Neural progenitor cell (in vitro differentiated cells): ENCODE measurements at regions not wholly inside any gene's neighbourhood (a gene's known extent, or its start where the extent isn't known, plus 50 kb on each side); places are given as distances from the start of the nearest gene placed in this dataset.

ENCODE experiments used
- DNase-seq: peaks from one replicate; pipeline ENCODE4 v3.0.0-alpha.2; 2016; ENCODE audit warnings: low spot score
- H2AFZ ChIP-seq: fragments of 200-600 bp; sonication (generic); replicated peaks from 2 replicates; pipeline ENCODE4 v1.6.1; 2016; ENCODE audit warnings: antibody characterized with exemption
- H3F3A ChIP-seq: fragments of 200-600 bp; sonication (generic); 2 replicates; pipeline ENCODE4 v1.6.1; 2016; ENCODE audit warnings: antibody characterized with exemption, low read depth
- H3K27ac ChIP-seq: fragments of 200-600 bp; sonication (generic); 2 replicates; pipeline ENCODE4 v1.5.1; 2016; ENCODE audit warnings: mild to moderate bottlenecking
- H3K27me3 ChIP-seq: fragments of 200-600 bp; sonication (generic); 2 replicates; pipeline ENCODE4 v1.6.1; 2016; ENCODE audit warnings: mild to moderate bottlenecking, moderate library complexity
- H3K36me3 ChIP-seq: fragments of 200-600 bp; sonication (generic); 2 replicates; pipeline ENCODE4 v1.5.1; 2016
- H3K4me1 ChIP-seq: fragments of 200-600 bp; sonication (generic); 2 replicates; pipeline ENCODE4 v1.6.1; 2016; ENCODE audit warnings: mixed run types
- H3K4me2 ChIP-seq: fragments of 200-600 bp; sonication (generic); 2 replicates; pipeline ENCODE4 v1.6.1; 2016
- H3K4me3 ChIP-seq: fragments of 200-600 bp; sonication (generic); 2 replicates; pipeline ENCODE4 v1.5.1; 2016
- H3K79me2 ChIP-seq: fragments of 200-600 bp; sonication (generic); 2 replicates; pipeline ENCODE4 v1.6.1; 2016; ENCODE audit warnings: low read depth
- H3K9ac ChIP-seq: fragments of 200-600 bp; sonication (generic); 2 replicates; pipeline ENCODE4 v1.6.1; 2016
- H3K9me3 ChIP-seq: fragments of 200-600 bp; sonication (generic); 2 replicates; pipeline ENCODE4 v1.5.1; 2016; ENCODE audit warnings: low read depth
- H4K20me1 ChIP-seq: fragments of 200-600 bp; sonication (generic); 2 replicates; pipeline ENCODE4 v1.6.1; 2016; ENCODE audit warnings: low read depth
- H3K27ac Mint-ChIP-seq: 3 replicates; pipeline ENCODE4 v1.8.0; 2021; ENCODE audit warnings: mixed read lengths
- H3K27me3 Mint-ChIP-seq: 2 replicates; pipeline ENCODE4 v1.8.0; 2022; ENCODE audit warnings: low read depth, mild to moderate bottlenecking, inconsistent platforms, moderate library complexity, mixed read lengths; ENCODE audit not compliant: insufficient read depth
- H3K36me3 Mint-ChIP-seq: 3 replicates; pipeline ENCODE4 v1.8.0; 2021; ENCODE audit warnings: mixed read lengths
- H3K4me1 Mint-ChIP-seq: 3 replicates; pipeline ENCODE4 v1.8.0; 2021; ENCODE audit warnings: mixed read lengths
- H3K4me3 Mint-ChIP-seq: 3 replicates; pipeline ENCODE4 v1.8.0; 2021; ENCODE audit warnings: mild to moderate bottlenecking, moderate library complexity, mixed read lengths
- H3K9me3 Mint-ChIP-seq: 3 replicates; pipeline ENCODE4 v1.8.0; 2020; ENCODE audit warnings: mixed read lengths
- CTCF ChIP-seq: fragments of 200-600 bp; sonication (generic); IDR thresholded peaks from 2 replicates; pipeline ENCODE4 v1.5.1; 2017; ENCODE audit warnings: antibody characterized with exemption, mild to moderate bottlenecking
- EZH2 ChIP-seq: fragments of 200-600 bp; sonication (generic); IDR thresholded peaks from 2 replicates; pipeline ENCODE4 v1.6.1; 2017; ENCODE audit warnings: antibody characterized with exemption, mild to moderate bottlenecking, moderate library complexity
- EZH2phosphoT487 ChIP-seq: fragments of 200-600 bp; sonication (generic); IDR thresholded peaks from 2 replicates; pipeline ENCODE4 v1.6.1; 2017; ENCODE audit warnings: antibody characterized with exemption

DNA sequence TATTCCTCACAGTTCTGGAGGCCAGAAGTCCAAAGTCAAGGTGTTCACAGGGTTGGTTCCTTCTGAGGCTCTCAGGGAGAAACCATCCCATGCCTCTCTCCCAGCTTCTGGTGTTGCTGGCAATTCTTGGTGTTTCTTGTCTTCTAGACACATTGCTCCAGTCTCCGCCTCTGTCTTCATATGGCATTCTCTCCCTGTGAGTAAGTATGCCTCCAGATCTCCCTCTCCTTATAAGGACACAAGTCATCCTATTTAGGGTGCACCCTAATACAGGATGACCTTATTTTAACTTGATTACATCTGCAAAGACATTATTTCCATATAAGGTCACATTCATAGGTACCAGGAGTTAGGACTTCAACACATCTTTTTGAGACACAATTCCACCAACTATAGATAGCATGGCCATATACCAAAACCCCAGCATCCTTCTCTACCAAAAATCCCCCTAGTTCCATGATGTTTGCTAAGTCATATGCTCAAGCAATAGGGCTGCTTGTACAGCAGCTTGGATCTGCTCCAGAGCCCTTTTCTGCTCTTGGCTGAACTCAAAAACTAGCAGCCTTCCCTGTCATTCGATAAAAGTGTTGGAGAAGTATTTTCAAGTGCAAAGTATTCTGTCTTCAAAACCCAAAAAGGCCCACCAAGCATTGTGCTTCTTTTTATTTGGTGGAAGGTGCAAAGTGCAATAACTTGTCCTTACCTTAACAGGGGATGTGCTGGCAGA, 79.2 kb upstream of the CMKLR1 start:
- H3K36me3 Mint-ChIP-seq = no peaks in the 10 kb centered on the region
- Histone ChIP-seq H3K4me2 (no peak overlapping the region), H2AFZ (no peak overlapping the region), H3K9me3 (no peaks in the 10 kb centered on the region), H3K27me3 (no peaks in the 10 kb centered on the region), H3K36me3 (no peaks in the 10 kb centered on the region), H3F3A (no peaks in the 10 kb centered on the region), H4K20me1 (no peaks in the 10 kb centered on the region), H3K79me2 (no peaks in the 10 kb centered on the region), H3K4me1 (no peaks in the 10 kb centered on the region), H3K9ac (no peak overlapping the region), H3K4me3 (no peak overlapping the region), H3K27ac (no peak overlapping the region)
- no peak overlapping the region for H3K4me3 Mint-ChIP-seq
- DNase-seq = no peak
- peaks cover 2% of the 10 kb centered on the region for H3K9me3 Mint-ChIP-seq
- H3K4me1 Mint-ChIP-seq = no peaks in the 10 kb centered on the region
- no peak overlapping the region for H3K27ac Mint-ChIP-seq
- TF ChIP-seq EZH2 = no peak
- TF ChIP-seq CTCF = no peak
- TF ChIP-seq EZH2phosphoT487 = no peak
- no peaks in the 10 kb centered on the region for H3K27me3 Mint-ChIP-seq

DNA sequence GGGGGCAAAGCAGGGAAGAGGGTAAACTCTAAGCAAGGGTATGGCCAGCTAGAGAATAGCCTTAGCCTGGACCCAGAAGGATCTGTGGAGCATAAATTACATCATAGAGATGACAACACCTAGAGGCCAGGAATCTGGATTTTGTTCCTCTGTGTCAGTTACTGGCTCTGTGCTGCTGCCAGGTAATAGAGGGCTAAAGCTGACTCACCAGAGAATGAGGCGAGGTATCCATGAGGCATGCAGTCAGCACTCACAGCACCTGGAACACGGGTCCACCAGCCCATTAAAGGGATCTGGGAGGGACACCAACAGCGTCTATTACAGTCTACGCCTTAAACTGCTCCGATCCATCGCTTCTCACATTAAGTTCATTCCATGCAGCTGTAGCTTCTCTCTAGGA, 74.9 kb upstream of the CMKLR1 start:
- Histone ChIP-seq H3K27ac (no peak overlapping the region), H3K4me3 (no peak overlapping the region), H3K36me3 (no peaks in the 10 kb centered on the region), H3K27me3 (no peaks in the 10 kb centered on the region), H3K79me2 (no peaks in the 10 kb centered on the region), H2AFZ (no peak overlapping the region), H3K9ac (no peak overlapping the region), H4K20me1 (no peaks in the 10 kb centered on the region), H3F3A (peaks cover 17% of the 10 kb centered on the region), H3K4me2 (no peak overlapping the region), H3K9me3 (no peaks in the 10 kb centered on the region), H3K4me1 (peaks cover 19% of the 10 kb centered on the region)
- Mint-ChIP-seq H3K9me3 (no peaks in the 10 kb centered on the region), H3K36me3 (no peaks in the 10 kb centered on the region), H3K27me3 (no peaks in the 10 kb centered on the region), H3K27ac (no peak overlapping the region), H3K4me3 (no peak overlapping the region), H3K4me1 (peaks cover 8% of the 10 kb centered on the region)
- TF ChIP-seq CTCF (no peak), EZH2phosphoT487 (no peak), EZH2 (no peak)
- no peak for DNase-seq

DNA sequence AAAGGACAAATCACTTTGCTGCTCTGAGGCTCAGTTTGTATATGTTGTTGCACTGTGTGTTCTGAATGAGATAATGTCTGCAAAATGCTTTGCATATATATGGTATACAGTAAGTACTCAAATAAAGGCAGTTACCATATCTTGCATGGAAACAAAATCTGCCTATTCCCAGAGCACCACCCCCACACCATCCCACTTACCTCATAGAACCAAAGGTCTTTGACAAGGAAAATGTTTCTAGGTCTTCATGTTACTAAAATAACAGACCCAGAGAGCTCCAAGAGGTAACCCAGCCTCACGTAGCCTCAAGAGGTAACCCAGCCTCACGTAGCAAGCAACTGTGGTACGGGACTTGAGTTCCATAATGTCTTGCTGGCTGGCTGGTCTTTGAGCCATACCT, 71.6 kb upstream of the CMKLR1 start:
- H3K4me3 Mint-ChIP-seq = no peak overlapping the region
- Histone ChIP-seq H3K4me1 (peaks cover 27% of the 10 kb centered on the region), H3K9me3 (peaks cover 7% of the 10 kb centered on the region), H3K36me3 (no peaks in the 10 kb centered on the region), H3F3A (peaks cover 25% of the 10 kb centered on the region), H3K79me2 (no peaks in the 10 kb centered on the region), H4K20me1 (no peaks in the 10 kb centered on the region), H3K9ac (no peak overlapping the region), H3K27me3 (no peaks in the 10 kb centered on the region), H2AFZ (no peak overlapping the region), H3K4me2 (no peak overlapping the region), H3K27ac (no peak overlapping the region), H3K4me3 (no peak overlapping the region)
- no peak for DNase-seq
- peaks cover 6% of the 10 kb centered on the region for H3K9me3 Mint-ChIP-seq
- TF ChIP-seq CTCF = no peak
- no peak for TF ChIP-seq EZH2
- TF ChIP-seq EZH2phosphoT487 = no peak
- no peaks in the 10 kb centered on the region for H3K36me3 Mint-ChIP-seq
- H3K27ac Mint-ChIP-seq = no peak overlapping the region
- no peaks in the 10 kb centered on the region for H3K27me3 Mint-ChIP-seq
- H3K4me1 Mint-ChIP-seq = peaks cover 8% of the 10 kb centered on the region
